Stimulated activated CD4-positive, alpha-beta T cell treated with anti-CD3 and anti-CD28 coated beads, Interleukin-4, amount 100 ng/mL, for 1 hour (primary cell): ENCODE measurements at regions not wholly inside any gene's neighbourhood (a gene's known extent, or its start where the extent isn't known, plus 50 kb on each side); places are given as distances from the start of the nearest gene placed in this dataset.
"Not testable (repeated sequence)": the region's sequence is repeated elsewhere in the genome, so short reads cannot be mapped to it uniquely, and the experiment has no call there.

Experiments used
- DNase-seq: peaks from one replicate; pipeline ENCODE4 v3.0.0-alpha.2; 2020

- DNase-seq = no peak
These were observed 324.7 kb upstream of the RGMA start for GRCh38 chr15:93413745-93414144.

GRCh38 chr15:93399121-93399520, 310.1 kb upstream of the RGMA start:
- DNase-seq = no peak

- no peak for DNase-seq
These were observed 300.2 kb upstream of the RGMA start for GRCh38 chr15:93389211-93389610.

- DNase-seq = no peak
These were observed 295.9 kb upstream of the RGMA start for GRCh38 chr15:93384886-93385285.

- DNase-seq = no peak
These were observed 293.3 kb upstream of the RGMA start for GRCh38 chr15:93382200-93382820.

- DNase-seq = no peak
These were observed 289.5 kb upstream of the RGMA start for GRCh38 chr15:93378558-93378957.

GRCh38 chr15:93372865-93373223, 283.8 kb upstream of the RGMA start:
- DNase-seq = no peak

GRCh38 chr15:93372208-93372864, 283.3 kb upstream of the RGMA start:
- no peak for DNase-seq

GRCh38 chr15:93366387-93367100, 277.5 kb upstream of the RGMA start:
- DNase-seq = no peak

GRCh38 chr15:93362821-93363220, 273.8 kb upstream of the RGMA start:
- DNase-seq = no peak

GRCh38 chr15:93362203-93362602, 273.2 kb upstream of the RGMA start:
- no peak for DNase-seq

- no peak for DNase-seq
These were observed 272.7 kb upstream of the RGMA start for GRCh38 chr15:93361703-93362102.

- DNase-seq = no peak
These were observed 272.0 kb upstream of the RGMA start for GRCh38 chr15:93360976-93361375.

GRCh38 chr15:93360318-93360717, 271.3 kb upstream of the RGMA start:
- DNase-seq = no peak

GRCh38 chr15:93359425-93360131, 270.6 kb upstream of the RGMA start:
- DNase-seq = no peak

GRCh38 chr15:93359060-93359408, 270.0 kb upstream of the RGMA start:
- DNase-seq = no peak

GRCh38 chr15:93358166-93359059, 269.4 kb upstream of the RGMA start:
- no peak for DNase-seq

- DNase-seq = no peak
These were observed 259.9 kb upstream of the RGMA start for GRCh38 chr15:93348711-93349545.

- DNase-seq = no peak
These were observed 259.0 kb upstream of the RGMA start for GRCh38 chr15:93347986-93348385.

GRCh38 chr15:93345981-93346380, 257.0 kb upstream of the RGMA start:
- no peak for DNase-seq

GRCh38 chr15:93343402-93343801, 254.4 kb upstream of the RGMA start:
- DNase-seq = not testable (repeated sequence)

GRCh38 chr15:93341164-93341563, 252.2 kb upstream of the RGMA start:
- no peak for DNase-seq
